ENCODE measurements at regions not wholly inside any gene's neighbourhood (a gene's known extent, or its start where the extent isn't known, plus 50 kb on each side); places are given as distances from the start of the nearest gene placed in this dataset.
"Not testable (repeated sequence)": the region's sequence is repeated elsewhere in the genome, so short reads cannot be mapped to it uniquely, and the experiment has no call there.

- no peak for DNase-seq
Observed at GRCh38 chr13:90585392-90585791, 762.1 kb upstream of the MIR17HG start.

GRCh38 chr13:90591260-90591926, 756.1 kb upstream of the MIR17HG start:
- DNase-seq, result no peak

GRCh38 chr13:90591927-90592268, 755.6 kb upstream of the MIR17HG start:
- no peak for DNase-seq

DNA sequence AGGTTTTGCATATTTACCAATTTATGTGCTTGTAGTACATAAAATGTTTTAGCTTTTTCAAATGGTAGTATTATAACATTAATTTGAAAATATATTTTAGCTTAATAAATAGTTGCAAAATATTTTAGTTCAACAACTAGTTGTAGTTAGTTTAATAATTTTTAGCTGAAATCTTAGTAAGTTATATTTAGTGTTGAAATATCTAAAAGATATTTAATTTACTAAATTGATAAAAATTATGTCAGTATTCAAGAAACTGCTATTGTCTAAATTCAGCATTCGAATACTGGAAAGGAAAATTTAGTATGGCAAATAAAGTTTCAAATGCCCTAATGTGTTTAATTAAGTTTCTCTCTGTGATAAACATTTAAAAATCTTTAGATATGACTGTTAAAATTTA, 754.5 kb upstream of the MIR17HG start:
- no peak for DNase-seq

GRCh38 chr13:90594681-90595080, 752.8 kb upstream of the MIR17HG start:
- DNase-seq, result no peak

GRCh38 chr13:90605664-90606063, 741.8 kb upstream of the MIR17HG start:
- DNase-seq, result no peak

GRCh38 chr13:90606921-90607320, 740.6 kb upstream of the MIR17HG start:
- DNase-seq, result not testable (repeated sequence)

DNA sequence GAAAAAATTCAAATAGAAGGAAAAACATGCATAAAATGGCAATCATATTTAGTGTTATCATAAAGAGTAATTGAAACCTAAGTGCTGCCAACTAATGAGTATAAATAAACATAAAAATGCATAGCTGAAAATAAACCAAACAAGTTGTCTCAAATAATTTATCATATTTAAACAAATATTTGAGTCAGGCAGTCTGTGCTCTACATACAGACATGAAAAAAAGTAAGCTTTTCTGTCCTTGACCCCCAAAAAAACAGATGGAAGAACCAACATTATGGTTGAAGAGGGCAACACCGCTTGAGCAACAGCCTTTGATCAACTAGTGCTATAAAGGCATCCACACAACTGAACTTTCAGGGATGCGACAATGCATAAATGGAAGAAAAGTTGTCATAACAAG, 735.1 kb upstream of the MIR17HG start:
- no peak for DNase-seq

GRCh38 chr13:90613076-90613795, 734.3 kb upstream of the MIR17HG start:
- DNase-seq, result no peak

- no peak for DNase-seq
Observed at GRCh38 chr13:90615236-90615635, 732.3 kb upstream of the MIR17HG start.

DNA sequence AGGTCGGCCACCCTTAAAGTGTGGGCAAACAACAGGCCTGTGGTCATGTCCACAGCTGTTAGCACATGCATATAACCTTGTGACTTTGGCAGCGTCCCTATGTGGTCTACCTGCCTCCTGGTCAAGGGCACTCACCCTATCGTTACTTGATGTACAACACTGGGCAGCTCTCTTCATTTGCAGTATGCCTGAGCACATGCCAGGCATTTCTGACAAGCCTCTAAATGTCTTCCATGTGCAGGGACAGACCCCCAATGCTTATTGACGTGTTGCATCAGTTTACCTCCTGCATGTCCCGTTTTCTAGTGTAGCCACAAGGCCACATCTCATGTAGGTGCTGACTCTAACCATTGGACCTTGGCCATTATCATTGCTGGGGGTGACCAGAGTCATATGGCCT, 731.7 kb upstream of the MIR17HG start:
- no peak for DNase-seq

GRCh38 chr13:90618133-90618532, 729.4 kb upstream of the MIR17HG start:
- no peak for DNase-seq

DNA sequence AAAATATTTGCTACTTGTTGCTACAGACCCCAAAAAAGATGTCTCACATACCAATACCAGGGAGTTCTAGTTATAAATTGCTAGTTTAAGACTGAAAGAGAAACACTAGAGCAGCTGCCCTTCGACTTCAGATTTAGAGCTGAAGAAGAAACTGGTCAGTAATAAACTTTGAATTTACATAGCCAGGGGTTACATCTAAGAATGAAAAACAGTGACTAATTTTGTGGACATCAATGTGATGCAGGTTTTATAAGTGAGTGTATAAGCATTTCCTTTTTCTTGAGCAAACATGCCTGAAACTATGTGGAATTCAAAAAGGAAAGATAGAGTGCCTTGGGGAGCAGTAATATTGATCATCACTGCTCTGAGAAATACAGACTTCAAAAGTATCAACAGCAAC, 724.9 kb upstream of the MIR17HG start:
- DNase-seq, result no peak

DNA sequence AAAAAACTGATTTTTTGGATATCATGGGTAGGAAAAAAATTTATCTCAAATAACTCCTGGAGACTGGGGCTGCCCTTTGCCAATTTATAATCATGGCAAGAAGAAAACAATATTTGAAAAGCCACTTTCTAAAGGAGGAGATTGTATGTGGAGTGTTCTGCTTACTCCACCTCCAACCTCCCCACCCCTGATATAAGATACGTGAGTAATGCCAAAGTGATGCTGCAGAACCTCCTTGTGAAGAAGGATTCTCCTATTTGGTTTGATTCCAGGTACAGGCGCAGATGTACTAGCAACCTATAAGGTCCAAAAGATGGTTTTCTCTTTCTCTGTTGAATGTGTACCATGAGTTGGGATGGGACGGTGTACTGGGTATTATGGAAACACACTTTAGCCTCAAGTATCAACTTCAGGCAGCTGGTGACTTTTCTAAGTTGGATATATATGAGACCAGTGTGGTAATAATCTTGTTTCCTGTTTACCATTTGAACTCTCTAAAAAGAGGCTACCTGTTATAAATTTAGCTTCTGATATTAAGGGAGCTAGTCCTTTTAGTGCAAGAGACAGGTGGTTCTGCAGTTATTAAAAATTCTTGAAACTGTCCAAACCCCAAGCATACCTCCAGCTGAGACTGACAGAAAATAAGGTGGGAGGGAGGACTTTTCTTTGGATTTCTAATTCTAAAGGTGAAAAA, 724.0 kb upstream of the MIR17HG start:
- DNase-seq, result no peak

DNA sequence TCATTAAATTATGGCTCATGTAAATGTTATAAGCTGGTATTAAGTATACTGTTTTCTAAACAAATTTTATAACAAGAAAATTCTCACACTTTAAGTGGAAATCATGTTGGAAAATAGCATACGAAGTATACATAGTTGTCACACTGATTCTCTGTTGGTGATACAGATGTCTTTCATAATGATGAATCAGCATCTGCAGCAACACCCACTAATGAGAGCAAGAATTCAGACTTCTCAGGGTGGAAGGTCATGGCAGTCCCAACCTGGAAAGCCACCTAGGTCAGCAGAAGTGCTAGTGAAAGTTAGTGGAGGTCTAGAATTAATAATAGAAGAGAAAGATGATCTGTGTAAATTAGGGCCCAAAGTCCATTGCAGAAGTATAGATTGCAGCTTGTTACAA, 719.7 kb upstream of the MIR17HG start:
- no peak for DNase-seq

DNA sequence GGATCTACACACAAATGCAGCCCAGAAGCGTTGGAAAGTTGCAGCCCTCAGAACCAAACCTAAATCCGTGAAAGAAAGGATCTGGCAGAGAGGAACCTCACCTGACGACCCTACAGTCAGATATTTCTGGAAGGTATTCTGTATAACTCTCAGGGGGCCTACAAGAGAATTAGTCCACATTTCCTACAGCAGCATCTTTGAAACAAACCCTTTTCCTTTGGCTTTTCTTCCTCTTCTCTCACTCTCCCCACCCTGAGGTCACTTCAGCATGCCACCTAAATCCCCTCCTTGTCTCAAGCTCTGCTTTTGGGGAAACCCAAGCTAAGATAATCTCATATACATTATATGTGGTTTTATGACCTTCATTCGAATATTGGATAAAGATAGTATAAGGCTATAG, 719.0 kb upstream of the MIR17HG start:
- no peak for DNase-seq

GRCh38 chr13:90630716-90631115, 716.8 kb upstream of the MIR17HG start:
- DNase-seq, result no peak

GRCh38 chr13:90632184-90632583, 715.3 kb upstream of the MIR17HG start:
- DNase-seq, result no peak

DNA sequence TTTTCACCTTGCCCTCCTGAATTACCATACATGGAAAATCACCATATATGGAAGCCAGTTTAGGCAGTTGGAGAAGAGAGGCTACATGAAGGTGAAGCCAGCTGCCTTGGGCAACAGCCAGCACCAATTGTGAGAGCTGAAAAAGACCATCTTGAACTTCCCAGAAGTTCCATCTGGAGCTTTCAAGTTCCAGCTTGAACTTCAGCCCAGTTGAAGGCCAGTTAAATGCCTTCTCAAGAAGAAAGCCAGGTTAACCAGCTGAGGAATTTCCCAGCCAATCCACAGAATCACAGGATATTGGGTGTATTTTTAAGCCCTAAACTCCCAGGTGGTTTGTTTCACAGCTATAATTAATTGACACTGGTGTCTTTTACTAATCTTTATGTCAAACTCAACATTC, 713.6 kb upstream of the MIR17HG start:
- no peak for DNase-seq

DNA sequence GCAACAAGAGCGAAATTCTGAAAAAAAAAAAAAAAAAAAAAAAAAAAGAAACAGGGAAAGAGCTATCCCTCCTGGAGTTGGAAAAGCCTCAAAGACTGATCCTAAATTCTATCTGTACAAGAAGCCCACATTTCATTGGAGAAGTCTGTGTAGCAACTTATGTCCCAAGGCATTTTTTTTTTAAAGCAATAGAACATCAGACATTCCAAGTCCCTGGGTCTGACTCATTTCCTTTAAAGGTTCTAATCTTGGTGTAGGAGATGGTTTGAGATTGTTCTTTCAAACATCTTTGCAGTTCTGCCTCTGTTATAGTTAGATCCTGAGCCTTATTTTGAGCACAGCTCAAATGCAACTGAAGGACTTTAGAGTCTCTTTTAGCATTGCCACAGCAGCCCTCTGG, 706.5 kb upstream of the MIR17HG start:
- DNase-seq, result no peak

- DNase-seq, result no peak
Observed at GRCh38 chr13:90641884-90642283, 705.6 kb upstream of the MIR17HG start.

GRCh38 chr13:90645582-90645981, 701.9 kb upstream of the MIR17HG start:
- DNase-seq, result no peak

DNA sequence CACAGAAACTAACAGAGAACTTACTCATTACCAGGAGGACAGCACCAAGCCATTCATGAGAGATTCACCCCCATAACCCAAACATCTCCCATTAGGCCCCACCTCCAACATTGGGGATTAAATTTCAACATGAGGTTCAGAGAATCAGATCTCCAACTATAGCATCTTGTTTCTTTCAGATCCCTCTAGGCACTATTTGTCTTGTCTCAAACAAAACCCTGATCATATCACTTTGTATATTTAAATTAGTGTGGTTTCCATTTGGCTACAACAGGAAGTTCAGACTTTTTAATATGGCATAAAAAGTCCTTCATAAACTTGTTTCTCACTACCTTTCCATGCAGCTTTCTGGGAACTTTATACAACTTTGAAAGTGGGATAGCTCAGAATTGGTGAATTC, 699.0 kb upstream of the MIR17HG start:
- no peak for DNase-seq

DNA sequence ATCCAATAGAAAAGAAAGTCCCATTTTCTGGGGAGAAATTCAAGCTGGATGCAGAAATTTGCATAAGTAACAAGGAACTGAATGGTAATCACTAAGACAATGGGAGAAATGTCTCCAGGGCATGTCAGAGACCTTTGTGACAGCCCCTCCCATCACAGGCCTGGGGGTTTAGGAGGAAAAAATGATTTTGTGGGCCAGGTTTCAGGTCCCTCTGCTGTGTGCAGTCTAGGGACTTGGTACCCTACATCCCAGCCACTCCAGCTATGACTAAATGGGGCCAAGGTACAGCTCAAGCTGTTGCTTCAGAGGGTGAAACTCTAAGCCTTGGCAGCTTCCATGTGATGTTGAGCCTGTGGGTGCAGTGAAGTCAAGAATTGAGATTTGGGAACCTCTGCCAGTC, 695.5 kb upstream of the MIR17HG start:
- DNase-seq, result no peak

All from SW 1271 (cell line).